Ovary (tissue), 3 donors: ENCODE measurements at regions not wholly inside any gene's neighbourhood (a gene's known extent, or its start where the extent isn't known, plus 50 kb on each side); places are given as distances from the start of the nearest gene placed in this dataset.

ENCODE experiments used
- POLR2A ChIP-seq: fragments of 450-650 bp; IDR thresholded peaks from one replicate; pipeline ENCODE4 v1.6.1; 2017; ENCODE audit warnings: antibody characterized with exemption, mild to moderate bottlenecking, moderate library complexity
- TF ChIP-seq, protein P1 (sequence below), 3 donors: fragments of 450-650 bp in 2 of 3; fragments of 200-600 bp in 1 of 3; IDR thresholded peaks; one replicate each; pipeline versions ENCODE4 v1.5.1 to v1.8.0; 2016 to 2022; ENCODE audit warnings: antibody characterized with exemption in 3 of 3, mild to moderate bottlenecking in 1 of 3
- donor health status: DM: no; HTN: no; CAD: no.

GRCh38 chr3:61483997-61484396, 77.4 kb upstream of the PTPRG start:
- TF ChIP-seq, protein P1, sequence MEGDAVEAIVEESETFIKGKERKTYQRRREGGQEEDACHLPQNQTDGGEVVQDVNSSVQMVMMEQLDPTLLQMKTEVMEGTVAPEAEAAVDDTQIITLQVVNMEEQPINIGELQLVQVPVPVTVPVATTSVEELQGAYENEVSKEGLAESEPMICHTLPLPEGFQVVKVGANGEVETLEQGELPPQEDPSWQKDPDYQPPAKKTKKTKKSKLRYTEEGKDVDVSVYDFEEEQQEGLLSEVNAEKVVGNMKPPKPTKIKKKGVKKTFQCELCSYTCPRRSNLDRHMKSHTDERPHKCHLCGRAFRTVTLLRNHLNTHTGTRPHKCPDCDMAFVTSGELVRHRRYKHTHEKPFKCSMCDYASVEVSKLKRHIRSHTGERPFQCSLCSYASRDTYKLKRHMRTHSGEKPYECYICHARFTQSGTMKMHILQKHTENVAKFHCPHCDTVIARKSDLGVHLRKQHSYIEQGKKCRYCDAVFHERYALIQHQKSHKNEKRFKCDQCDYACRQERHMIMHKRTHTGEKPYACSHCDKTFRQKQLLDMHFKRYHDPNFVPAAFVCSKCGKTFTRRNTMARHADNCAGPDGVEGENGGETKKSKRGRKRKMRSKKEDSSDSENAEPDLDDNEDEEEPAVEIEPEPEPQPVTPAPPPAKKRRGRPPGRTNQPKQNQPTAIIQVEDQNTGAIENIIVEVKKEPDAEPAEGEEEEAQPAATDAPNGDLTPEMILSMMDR (IDR thresholded peaks at IDR 0.05): no peak
- TF ChIP-seq POLR2A: no peak
